Effector memory CD4-positive, alpha-beta T cell (primary cell): ENCODE measurements at regions not wholly inside any gene's neighbourhood (a gene's known extent, or its start where the extent isn't known, plus 50 kb on each side); places are given as distances from the start of the nearest gene placed in this dataset.

Source experiments
- DNase-seq, 3 donors: peaks; one replicate each; pipeline ENCODE4 v3.0.0-alpha.2; 2020
- H3K27ac ChIP-seq: 2 replicates; pipeline ENCODE4 v1.7.0; 2013; ENCODE audit warnings: mild to moderate bottlenecking, low read length, moderate library complexity; ENCODE audit not compliant: insufficient read depth, poor library complexity, severe bottlenecking
- H3K27me3 ChIP-seq: replicated peaks from 2 replicates; pipeline ENCODE4 v1.7.0; 2013; ENCODE audit warnings: mild to moderate bottlenecking, low read length; ENCODE audit not compliant: insufficient read depth, control insufficient read depth, poor library complexity, severe bottlenecking
- H3K36me3 ChIP-seq: 2 replicates; pipeline ENCODE4 v1.7.0; 2013; ENCODE audit warnings: mild to moderate bottlenecking, low read length, moderate library complexity; ENCODE audit not compliant: control insufficient read depth, insufficient read depth
- H3K4me1 ChIP-seq: 2 replicates; pipeline ENCODE4 v1.7.0; 2013; ENCODE audit warnings: low read length, mild to moderate bottlenecking; ENCODE audit not compliant: control insufficient read depth, insufficient read depth, poor library complexity, severe bottlenecking
- H3K4me3 ChIP-seq: 2 replicates; pipeline ENCODE4 v1.7.0; 2013; ENCODE audit warnings: low read length, low read depth, mild to moderate bottlenecking; ENCODE audit not compliant: insufficient read depth, poor library complexity, severe bottlenecking
- H3K9me3 ChIP-seq: 2 replicates; pipeline ENCODE4 v1.7.0; 2013; ENCODE audit warnings: mild to moderate bottlenecking, low read length, moderate library complexity; ENCODE audit not compliant: control insufficient read depth

DNA sequence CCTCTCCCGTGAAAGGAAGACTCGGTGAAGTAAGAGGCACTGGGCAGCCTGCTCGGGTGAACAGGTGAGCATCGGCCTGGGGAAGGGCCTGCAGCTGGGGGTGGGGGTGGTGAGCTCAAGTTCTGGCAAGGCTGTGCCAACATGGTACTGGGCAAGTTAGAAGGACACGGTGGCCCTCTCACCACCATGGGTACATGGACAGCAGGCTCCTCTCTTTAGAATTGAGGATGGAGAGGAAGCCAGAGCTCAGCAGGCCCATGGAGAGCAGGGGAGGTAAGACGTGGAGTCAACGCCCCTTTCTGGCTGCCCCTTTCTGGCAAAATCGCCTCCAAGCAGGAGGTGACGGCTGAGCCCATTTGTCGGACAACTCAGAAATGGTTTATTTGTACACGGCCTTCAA is 135.6 kb downstream of the ANKRD60 start:
- Histone ChIP-seq H3K27me3 (no peaks in the 10 kb centered on the region), H3K27ac (no peak overlapping the region), H3K36me3 (no peaks in the 10 kb centered on the region), H3K9me3 (no peaks in the 10 kb centered on the region), H3K4me1 (no peaks in the 10 kb centered on the region), H3K4me3 (no peak overlapping the region)
- DNase-seq, result no peak

DNA sequence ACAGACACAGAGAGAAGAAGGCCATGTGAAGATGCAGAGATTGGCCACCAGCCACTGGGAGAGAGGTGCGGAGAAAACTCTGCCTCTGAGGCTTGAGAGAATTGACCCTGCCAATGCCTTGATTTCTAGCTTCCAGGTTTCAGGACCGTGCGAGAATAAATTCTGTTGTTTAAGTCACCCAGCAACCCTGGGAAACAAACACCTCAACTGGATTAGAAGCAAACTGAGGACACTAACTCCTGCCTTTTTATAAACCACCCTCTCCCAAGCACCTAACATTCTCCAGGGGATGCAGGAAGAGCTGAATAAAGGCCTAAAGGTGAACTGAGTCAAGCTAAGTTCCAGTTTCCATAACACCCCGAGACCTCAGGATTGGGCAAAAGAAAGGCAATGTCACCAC is 136.1 kb downstream of the ANKRD60 start:
- no peaks in the 10 kb centered on the region for H3K27me3 ChIP-seq
- no peak overlapping the region for H3K4me3 ChIP-seq
- no peaks in the 10 kb centered on the region for H3K36me3 ChIP-seq
- no peaks in the 10 kb centered on the region for H3K4me1 ChIP-seq
- no peaks in the 10 kb centered on the region for H3K9me3 ChIP-seq
- H3K27ac ChIP-seq, result no peak overlapping the region
- DNase-seq, result no peak

DNA sequence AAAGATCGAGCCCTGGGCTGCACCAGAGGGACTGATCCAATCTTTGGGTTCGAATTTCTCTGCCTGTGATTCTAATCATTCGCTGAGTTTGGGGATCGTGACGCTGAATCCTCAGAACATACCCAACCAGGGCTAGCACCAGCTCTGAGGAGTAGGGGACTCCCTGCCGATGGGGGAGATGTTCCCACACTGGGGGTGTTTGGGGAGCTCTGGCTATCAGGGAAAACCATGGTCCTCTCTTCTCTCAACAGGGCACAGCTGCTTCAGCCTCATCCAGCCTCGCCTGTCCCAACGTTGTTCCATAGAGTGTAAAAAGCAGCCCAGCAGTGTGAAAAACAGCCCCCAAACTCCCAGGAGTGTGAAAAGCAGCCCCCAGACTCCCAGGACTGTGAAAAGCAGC is 136.6 kb downstream of the ANKRD60 start:
- Histone ChIP-seq H3K4me3 (no peak overlapping the region), H3K27me3 (no peaks in the 10 kb centered on the region), H3K27ac (no peak overlapping the region), H3K9me3 (no peaks in the 10 kb centered on the region), H3K4me1 (no peaks in the 10 kb centered on the region), H3K36me3 (no peaks in the 10 kb centered on the region)
- DNase-seq, result no peak

DNA sequence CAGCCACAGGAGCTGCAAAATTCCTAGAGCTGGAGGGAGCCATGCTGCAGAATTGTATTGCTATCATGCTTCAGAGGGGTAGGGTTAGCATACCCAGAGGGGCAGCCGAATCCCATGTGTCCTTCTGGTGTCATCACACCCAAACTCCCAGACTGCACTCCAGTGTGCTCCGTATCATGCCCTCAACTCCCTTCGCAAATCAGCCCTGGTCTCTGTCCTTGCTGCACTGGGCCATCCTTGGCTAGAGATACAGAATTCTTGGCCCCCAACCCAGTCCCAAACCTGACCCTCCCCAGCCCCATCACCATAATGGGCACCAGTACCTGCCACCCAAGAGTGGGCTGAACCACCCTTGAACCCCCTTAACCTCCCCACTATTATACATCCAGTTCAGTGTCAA is 138.3 kb downstream of the ANKRD60 start:
- Histone ChIP-seq H3K36me3 (no peaks in the 10 kb centered on the region), H3K4me1 (no peaks in the 10 kb centered on the region), H3K27ac (no peak overlapping the region), H3K9me3 (no peaks in the 10 kb centered on the region), H3K27me3 (no peaks in the 10 kb centered on the region), H3K4me3 (no peak overlapping the region)
- no peak for DNase-seq

DNA sequence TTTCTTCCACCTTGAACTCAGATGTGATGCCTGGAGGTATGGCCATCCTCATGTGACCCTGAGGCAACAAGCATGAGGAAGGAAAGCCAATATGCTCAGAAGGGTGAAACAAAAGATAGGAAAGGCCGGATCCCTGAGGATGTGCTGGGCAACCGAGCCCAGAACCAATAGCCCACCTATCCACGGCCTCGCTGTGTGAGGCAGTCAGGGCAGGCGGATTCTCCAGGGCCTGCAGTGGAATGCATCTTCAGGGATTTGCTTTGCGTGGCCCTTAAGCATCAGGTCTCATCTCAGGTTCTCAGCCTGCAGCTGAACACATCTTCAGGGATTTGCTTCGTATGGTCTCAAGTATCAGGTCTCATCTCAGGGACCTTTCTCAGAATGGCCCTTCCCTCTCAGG is 139.8 kb downstream of the ANKRD60 start:
- Histone ChIP-seq H3K4me1 (no peaks in the 10 kb centered on the region), H3K27me3 (no peaks in the 10 kb centered on the region), H3K27ac (no peak overlapping the region), H3K9me3 (no peaks in the 10 kb centered on the region), H3K4me3 (no peak overlapping the region), H3K36me3 (no peaks in the 10 kb centered on the region)
- no peak for DNase-seq

DNA sequence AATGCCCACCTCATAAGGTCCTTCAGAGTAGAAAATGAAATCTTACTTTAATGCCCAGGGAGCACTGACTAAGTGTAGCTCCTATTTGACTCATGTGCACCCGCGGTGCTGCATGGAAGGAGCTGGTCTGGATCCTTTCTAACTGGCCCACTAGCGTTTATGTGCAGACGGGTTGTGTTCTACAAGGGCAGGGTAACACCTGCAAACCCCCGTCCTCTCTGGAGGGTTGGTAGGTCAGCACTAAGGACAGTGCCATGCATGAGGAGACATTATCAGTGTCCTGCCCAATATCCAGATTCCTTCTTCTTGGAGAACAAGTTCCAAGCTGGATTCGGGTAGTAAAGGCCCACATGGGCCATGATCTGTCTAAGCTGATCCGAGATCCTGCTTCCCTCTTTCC is 140.3 kb downstream of the ANKRD60 start:
- no peak for DNase-seq
- Histone ChIP-seq H3K27me3 (no peaks in the 10 kb centered on the region), H3K4me3 (no peak overlapping the region), H3K4me1 (no peaks in the 10 kb centered on the region), H3K36me3 (no peaks in the 10 kb centered on the region), H3K9me3 (no peaks in the 10 kb centered on the region), H3K27ac (no peak overlapping the region)

DNA sequence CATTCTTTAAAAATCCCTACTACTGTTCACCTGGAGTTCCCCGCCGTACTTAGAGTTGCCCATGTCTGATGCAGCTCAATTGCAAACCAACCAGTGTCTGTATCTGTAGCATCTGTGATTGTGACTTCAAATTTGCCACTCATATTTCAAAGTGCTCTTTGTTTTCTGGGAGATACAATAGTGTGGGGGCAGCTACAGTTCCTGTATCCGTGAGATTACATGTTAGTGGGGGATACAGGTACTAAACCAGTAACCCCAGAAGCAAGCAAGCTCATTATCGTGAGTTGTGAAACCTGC is 140.9 kb downstream of the ANKRD60 start:
- H3K4me3 ChIP-seq, result no peak overlapping the region
- H3K4me1 ChIP-seq, result no peaks in the 10 kb centered on the region
- no peak for DNase-seq
- H3K27ac ChIP-seq, result no peak overlapping the region
- no peaks in the 10 kb centered on the region for H3K27me3 ChIP-seq
- no peaks in the 10 kb centered on the region for H3K36me3 ChIP-seq
- no peaks in the 10 kb centered on the region for H3K9me3 ChIP-seq

DNA sequence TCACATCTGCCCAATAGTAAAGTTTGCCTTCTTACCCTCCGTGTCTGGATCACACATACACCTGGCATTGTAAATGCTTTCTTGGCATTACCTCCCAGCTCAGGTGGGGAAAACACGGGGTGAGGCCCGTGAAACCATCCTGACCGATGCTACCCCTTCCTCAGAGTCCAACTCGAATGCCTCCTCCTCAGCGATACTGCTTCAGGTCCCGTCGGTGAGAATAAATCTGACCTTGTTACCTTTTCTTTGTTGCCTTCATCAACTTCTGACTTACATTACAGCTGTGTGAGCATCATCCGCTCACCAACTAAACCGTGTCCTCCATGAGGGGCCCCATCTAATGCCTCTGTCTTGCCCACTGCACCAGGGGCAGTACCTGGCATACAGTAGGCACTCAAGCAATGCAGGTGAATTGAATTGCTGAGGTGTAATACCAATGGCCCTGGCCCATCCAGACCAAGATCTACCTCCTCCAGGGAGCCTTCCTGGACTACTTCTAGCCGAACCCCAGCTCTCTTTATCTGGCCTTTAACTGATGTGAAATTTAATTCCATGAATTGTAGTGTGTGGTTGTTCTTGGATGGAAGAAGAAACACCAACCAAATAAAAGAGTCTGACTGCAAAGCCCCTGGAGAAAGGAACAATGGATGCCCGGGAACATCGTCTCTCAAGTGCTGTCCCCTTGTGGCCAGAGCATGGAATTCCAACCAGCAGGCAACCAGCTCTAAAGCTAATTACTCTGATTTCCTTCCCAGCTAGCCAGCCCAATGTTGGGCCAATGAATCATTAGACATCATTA is 141.5 kb downstream of the ANKRD60 start:
- Histone ChIP-seq H3K9me3 (no peaks in the 10 kb centered on the region), H3K27me3 (no peaks in the 10 kb centered on the region), H3K4me1 (no peaks in the 10 kb centered on the region), H3K4me3 (no peak overlapping the region), H3K36me3 (no peaks in the 10 kb centered on the region), H3K27ac (no peak overlapping the region)
- DNase-seq, result no peak

DNA sequence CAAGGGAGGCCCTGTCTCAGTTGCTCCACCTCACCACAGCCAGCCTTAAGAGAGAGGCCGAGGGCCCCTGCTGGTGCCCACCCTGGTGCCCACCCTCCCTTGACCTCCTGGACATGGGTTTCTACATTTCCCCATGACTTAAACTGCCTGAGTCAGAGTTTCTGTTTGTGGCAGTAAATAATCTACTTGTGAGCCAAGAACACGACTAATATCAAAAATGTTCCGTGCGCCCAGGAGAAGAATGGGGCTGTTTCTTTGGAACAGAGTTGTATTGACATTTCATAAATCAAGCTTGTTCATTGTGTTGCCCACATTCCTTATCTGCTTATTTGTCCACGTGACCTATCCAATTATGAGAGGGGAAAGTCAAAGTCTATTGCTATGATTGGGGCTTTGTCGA is 143.5 kb downstream of the ANKRD60 start:
- no peaks in the 10 kb centered on the region for H3K4me1 ChIP-seq
- no peaks in the 10 kb centered on the region for H3K9me3 ChIP-seq
- no peak overlapping the region for H3K4me3 ChIP-seq
- DNase-seq, result no peak
- no peaks in the 10 kb centered on the region for H3K36me3 ChIP-seq
- no peaks in the 10 kb centered on the region for H3K27me3 ChIP-seq
- no peak overlapping the region for H3K27ac ChIP-seq

DNA sequence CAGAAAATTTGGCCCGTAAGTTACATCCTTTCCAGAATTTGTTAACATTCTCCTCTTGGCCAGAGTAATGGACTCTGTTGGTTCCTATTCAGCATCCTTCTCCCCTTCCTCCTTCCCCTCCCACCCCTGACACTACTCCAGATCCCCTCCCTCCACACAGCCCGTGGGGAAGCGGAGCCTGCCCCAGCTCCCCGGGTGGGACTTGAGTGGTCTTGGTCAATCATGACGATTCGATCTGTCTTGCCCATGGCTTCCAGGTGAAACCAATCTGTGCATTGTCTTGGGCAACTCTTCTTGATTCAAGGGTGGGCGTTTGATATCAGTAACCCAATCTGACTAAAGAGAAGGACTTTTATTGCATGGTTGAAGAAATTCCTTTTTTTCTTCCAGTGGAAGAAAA is 143.9 kb downstream of the ANKRD60 start:
- Histone ChIP-seq H3K36me3 (no peaks in the 10 kb centered on the region), H3K9me3 (no peaks in the 10 kb centered on the region), H3K27me3 (no peaks in the 10 kb centered on the region), H3K4me3 (no peak overlapping the region), H3K4me1 (no peaks in the 10 kb centered on the region), H3K27ac (no peak overlapping the region)
- no peak for DNase-seq
